SK-N-SH treated with all-trans-retinoic acid at 6 μM for 48 hours (cell line): ENCODE measurements at regions not wholly inside any gene's neighbourhood (a gene's known extent, or its start where the extent isn't known, plus 50 kb on each side); places are given as distances from the start of the nearest gene placed in this dataset.

Experiments
- ATAC-seq: fragments of 200-7000 bp; cut with Tn5 transposase; 3 replicates; pipeline ENCODE4 v1.9.1; 2020; ENCODE audit warnings: mild to moderate bottlenecking, moderate library complexity
- ARNTL ChIP-seq: fragments of 450-650 bp; formaldehyde crosslinking; IDR thresholded peaks from 2 replicates; pipeline ENCODE4 v1.5.0; 2020; ENCODE audit warnings: low read depth, mild to moderate bottlenecking, moderate library complexity, borderline replicate concordance
- BACH2 ChIP-seq: fragments of 250-450 bp; sonication (Bioruptor Pico); IDR thresholded peaks from 2 replicates; pipeline ENCODE4 v1.9.0; 2021; ENCODE audit warnings: mild to moderate bottlenecking, borderline replicate concordance
- CREB5 ChIP-seq: fragments of 250-450 bp; sonication (Bioruptor Pico); IDR thresholded peaks from 2 replicates; pipeline ENCODE4 v1.5.1; 2020; ENCODE audit warnings: low read depth, mild to moderate bottlenecking, moderate library complexity
- CSDC2 ChIP-seq: fragments of 250-450 bp; sonication (Bioruptor Pico); IDR thresholded peaks from 2 replicates; pipeline ENCODE4 v1.5.0; 2020; ENCODE audit warnings: mild to moderate bottlenecking, moderate library complexity
- CSRNP3 ChIP-seq: fragments of 250-450 bp; sonication (Bioruptor Pico); IDR thresholded peaks from 2 replicates; pipeline ENCODE4 v1.5.1; 2021; ENCODE audit warnings: mild to moderate bottlenecking, moderate library complexity
- ESRRG ChIP-seq: fragments of 250-450 bp; sonication (Bioruptor Pico); IDR thresholded peaks from 2 replicates; pipeline ENCODE4 v1.6.1; 2021; ENCODE audit warnings: mild to moderate bottlenecking
- GLIS3 ChIP-seq: fragments of 250-450 bp; sonication (Bioruptor Pico); IDR thresholded peaks from 2 replicates; pipeline ENCODE4 v1.5.0; 2020; ENCODE audit warnings: mild to moderate bottlenecking, moderate library complexity
- ISL1 ChIP-seq: fragments of 250-450 bp; sonication (Bioruptor Pico); IDR thresholded peaks from 2 replicates; pipeline ENCODE4 v2.1.2; 2022; ENCODE audit warnings: mild to moderate bottlenecking, moderate library complexity
- OSR1 ChIP-seq: fragments of 250-450 bp; sonication (Bioruptor Pico); IDR thresholded peaks from 2 replicates; pipeline ENCODE4 v1.8.0; 2022; ENCODE audit warnings: moderate library complexity, mild to moderate bottlenecking, inconsistent platforms
- PATZ1 ChIP-seq: fragments of 250-450 bp; sonication (Bioruptor Pico); IDR thresholded peaks from 2 replicates; pipeline ENCODE4 v1.8.0; 2020; ENCODE audit warnings: mild to moderate bottlenecking, moderate library complexity, borderline replicate concordance
- POU6F1 ChIP-seq: fragments of 250-450 bp; sonication (Bioruptor Pico); IDR thresholded peaks from 2 replicates; pipeline ENCODE4 v1.8.0; 2021; ENCODE audit warnings: low read depth, mild to moderate bottlenecking, moderate library complexity, borderline replicate concordance
- PPARA ChIP-seq: fragments of 250-450 bp; sonication (Bioruptor Pico); IDR thresholded peaks from 2 replicates; pipeline ENCODE4 v1.5.0; 2020; ENCODE audit warnings: mild to moderate bottlenecking, borderline replicate concordance
- RARB ChIP-seq: fragments of 250-450 bp; sonication (Bioruptor Pico); IDR thresholded peaks from 2 replicates; pipeline ENCODE4 v1.8.0; 2021; ENCODE audit warnings: mild to moderate bottlenecking, moderate library complexity
- SNAI2 ChIP-seq: fragments of 250-450 bp; sonication (Bioruptor Pico); IDR thresholded peaks from 2 replicates; pipeline ENCODE4 v1.5.0; 2020; ENCODE audit warnings: mild to moderate bottlenecking, moderate library complexity
- TCF4 ChIP-seq: fragments of 250-450 bp; sonication (Bioruptor Pico); IDR thresholded peaks from 2 replicates; pipeline ENCODE4 v1.8.0; 2021; ENCODE audit warnings: mild to moderate bottlenecking, moderate library complexity, borderline replicate concordance
- TOX ChIP-seq: fragments of 250-450 bp; sonication (Bioruptor Pico); IDR thresholded peaks from 2 replicates; pipeline ENCODE4 v1.8.0; 2021; ENCODE audit warnings: mild to moderate bottlenecking, moderate library complexity, borderline replicate concordance
- TSHZ2 ChIP-seq: fragments of 250-450 bp; sonication (Bioruptor Pico); IDR thresholded peaks from 2 replicates; pipeline ENCODE4 v1.5.0; 2020; ENCODE audit warnings: mild to moderate bottlenecking, moderate library complexity
- ZC3H10 ChIP-seq: fragments of 250-450 bp; sonication (Bioruptor Pico); IDR thresholded peaks from 2 replicates; pipeline ENCODE4 v1.5.1; 2021; ENCODE audit warnings: mild to moderate bottlenecking, moderate library complexity
- ZFP3 ChIP-seq: fragments of 250-450 bp; sonication (Bioruptor Pico); IDR thresholded peaks from 2 replicates; pipeline ENCODE4 v1.5.0; 2020; ENCODE audit warnings: mild to moderate bottlenecking, moderate library complexity
- ZFP30 ChIP-seq: fragments of 450-650 bp; formaldehyde crosslinking; IDR thresholded peaks from 2 replicates; pipeline ENCODE4 v1.5.0; 2022; ENCODE audit warnings: mild to moderate bottlenecking, moderate library complexity
- ZNF565 ChIP-seq: fragments of 450-650 bp; formaldehyde crosslinking; conservative IDR thresholded peaks from 2 replicates; pipeline ENCODE4 v1.5.0; 2020; ENCODE audit warnings: low read depth, mild to moderate bottlenecking, moderate library complexity
- ZNF70 ChIP-seq: fragments of 450-650 bp; formaldehyde crosslinking; IDR thresholded peaks from 2 replicates; pipeline ENCODE4 v1.5.0; 2020; ENCODE audit warnings: mild to moderate bottlenecking, moderate library complexity

- ATAC-seq, result no peak
- TF ChIP-seq ZNF565, result no peak
Measured at GRCh38 chr6:113626475-113626874, 230.7 kb upstream of the MARCKS start.

- no peak for ATAC-seq
- TF ChIP-seq POU6F1 (CRISPR knock-in tag) (no peak), SNAI2 (CRISPR knock-in tag) (no peak), OSR1 (CRISPR knock-in tag) (no peak), CSDC2 (no peak), ZNF70 (CRISPR knock-in tag) (no peak), TCF4 (CRISPR knock-in tag) (no peak), ZFP30 (CRISPR knock-in tag) (no peak)
Measured at GRCh38 chr6:113627480-113627879, 229.7 kb upstream of the MARCKS start.

- ATAC-seq, result no peak
- TF ChIP-seq ZFP3 (CRISPR knock-in tag) (no peak), TOX (CRISPR knock-in tag) (no peak), SNAI2 (CRISPR knock-in tag) (no peak), ARNTL (no peak), ZNF565 (no peak), TSHZ2 (CRISPR knock-in tag) (no peak), RARB (no peak), CSRNP3 (CRISPR knock-in tag) (no peak), ISL1 (CRISPR knock-in tag) (no peak), PPARA (CRISPR knock-in tag) (no peak), CSDC2 (no peak), BACH2 (CRISPR knock-in tag) (no peak), TCF4 (CRISPR knock-in tag) (no peak), GLIS3 (CRISPR knock-in tag) (no peak), ZNF70 (CRISPR knock-in tag) (no peak), CREB5 (CRISPR knock-in tag) (no peak), ESRRG (CRISPR knock-in tag) (no peak), ZC3H10 (CRISPR knock-in tag) (no peak)
Measured at GRCh38 chr6:113629256-113629655, 227.9 kb upstream of the MARCKS start.

GRCh38 chr6:113629975-113630737, 227.0 kb upstream of the MARCKS start:
- no peak for ATAC-seq
- no peak for TF ChIP-seq ZNF565
- TF ChIP-seq ARNTL, result no peak
- no peak for TF ChIP-seq BACH2 (CRISPR knock-in tag)
- TF ChIP-seq PPARA (CRISPR knock-in tag), result no peak
- no peak for TF ChIP-seq PATZ1 (CRISPR knock-in tag)
- peak; percentile 23; the same call in 1 of the 2 replicates for TF ChIP-seq ISL1 (CRISPR knock-in tag)
- TF ChIP-seq ZFP3 (CRISPR knock-in tag), result no peak
- TF ChIP-seq SNAI2 (CRISPR knock-in tag), result no peak
- no peak for TF ChIP-seq ZC3H10 (CRISPR knock-in tag)
